T-cell (primary cell): ENCODE measurements at regions not wholly inside any gene's neighbourhood (a gene's known extent, or its start where the extent isn't known, plus 50 kb on each side); places are given as distances from the start of the nearest gene placed in this dataset.

ENCODE experiments used
- ATAC-seq, 4 experiments: fragments of 200-7000 bp in 3 of 4; fragments of 150-1000 bp in 1 of 4; cut with Tn5 transposase; replicated peaks in 1 of 4; 1 replicate in 3 of 4; 2 replicates in 1 of 4; pipeline ENCODE4 v1.10.0; 2021; ENCODE audit warnings: moderate library complexity in 3 of 4, mild to moderate bottlenecking in 2 of 4, moderate number of reproducible peaks in 1 of 4
- CTCF ChIA-PET, 2 donors: fragments of 300-600 bp; sonication (Branson Sonifier 250); formaldehyde crosslinking; loops; one replicate each; lab custom pipeline; 2022; ENCODE audit warnings: antibody characterized with exemption in 2 of 2; lab: Charles Lee
- POLR2A ChIA-PET, 2 donors: fragments of 300-600 bp; sonication (Branson Sonifier 250); formaldehyde crosslinking; loops; one replicate each; lab custom pipeline; 2022; ENCODE audit warnings: antibody characterized with exemption in 2 of 2; lab: Charles Lee
- DNase-seq, 35 experiments: peaks; one replicate each; pipeline versions ENCODE4 v3.0.0 to v3.0.0-alpha.2; 2013 to 2023
- H3K27ac ChIP-seq: one replicate; pipeline ENCODE4 v1.5.1; 2013; ENCODE audit warnings: low read length
- H3K27me3 ChIP-seq, 2 experiments: replicated peaks in 1 of 2; 1 replicate in 1 of 2; 2 replicates in 1 of 2; pipeline versions ENCODE4 v1.6.1 to v1.7.0; 2013; ENCODE audit warnings: low read length in 1 of 2, mixed read lengths in 1 of 2; ENCODE audit not compliant: control insufficient read depth in 2 of 2, insufficient read depth in 2 of 2; ENCODE audit errors: extremely low read depth in 1 of 2
- H3K36me3 ChIP-seq, 2 donors: 1 replicate in 1 of 2; 2 replicates in 1 of 2; pipeline versions ENCODE4 v1.6.1 to v1.7.0; 2013; ENCODE audit warnings: low read length in 1 of 2; ENCODE audit not compliant: control insufficient read depth in 2 of 2, insufficient read depth in 1 of 2; ENCODE audit errors: extremely low read depth in 1 of 2
- H3K4me1 ChIP-seq, 2 experiments: 1 replicate in 1 of 2; 2 replicates in 1 of 2; pipeline versions ENCODE4 v1.6.1 to v1.7.0; 2013; ENCODE audit warnings: low read length in 2 of 2, mixed read lengths in 1 of 2; ENCODE audit not compliant: insufficient read depth in 2 of 2, control insufficient read depth in 1 of 2; ENCODE audit errors: extremely low read depth in 1 of 2
- H3K4me3 ChIP-seq, 2 donors: 1 replicate in 1 of 2; 2 replicates in 1 of 2; pipeline versions ENCODE4 v1.5.1 to v1.7.0; 2013; ENCODE audit warnings: mild to moderate bottlenecking in 2 of 2, low read length in 1 of 2, moderate library complexity in 1 of 2; ENCODE audit not compliant: control insufficient read depth in 1 of 2; ENCODE audit errors: extremely low read depth in 1 of 2
- H3K9me3 ChIP-seq: 2 replicates; pipeline ENCODE4 v1.7.0; 2013
- H3K27ac Mint-ChIP-seq, 2 donors: one replicate each; pipeline ENCODE4 v1.8.0; 2020 to 2021; ENCODE audit warnings: mild to moderate bottlenecking in 2 of 2, mixed read lengths in 2 of 2
- H3K27me3 Mint-ChIP-seq, 2 donors: one replicate each; pipeline ENCODE4 v1.8.0; 2021 to 2022; ENCODE audit warnings: mixed read lengths in 2 of 2
- H3K36me3 Mint-ChIP-seq: one replicate; pipeline ENCODE4 v1.8.0; 2021; ENCODE audit warnings: mixed read lengths
- H3K4me1 Mint-ChIP-seq, 3 donors: one replicate each; pipeline ENCODE4 v1.8.0; 2020 to 2022; ENCODE audit warnings: mixed read lengths in 3 of 3, mild to moderate bottlenecking in 1 of 3
- H3K4me3 Mint-ChIP-seq, 3 donors: one replicate each; pipeline ENCODE4 v1.8.0; 2020 to 2022; ENCODE audit warnings: mild to moderate bottlenecking in 3 of 3, mixed read lengths in 3 of 3, moderate library complexity in 3 of 3
- H3K9me3 Mint-ChIP-seq, 3 donors: one replicate each; pipeline ENCODE4 v1.8.0; 2020 to 2022; ENCODE audit warnings: mixed read lengths in 3 of 3
- WGBS: methylation state at CpG from one replicate; pipeline ENCODE4 v1.1.5; 2013; ENCODE audit warnings: missing lambda C conversion rate; ENCODE audit not compliant: insufficient coverage; 5-methylcytosine and 5-hydroxymethylcytosine counted together

GRCh38 chr5:124596595-124597421 is 149.6 kb downstream of the ZNF608 start:
- no peaks in the 10 kb centered on the region for H3K36me3 Mint-ChIP-seq
- H3K27me3 Mint-ChIP-seq = peaks cover 4 to 8% of the 10 kb centered on the region in 2 donors
- DNase-seq = no peak
- ChIA-PET POLR2A (interaction anchor here in 1 of 2 donors (0.6 kb wide), 1 partner anchor 67 kb away, joined by 3 read pairs; no protein-coding TSS in a partner anchor), CTCF (interaction anchor here in 1 of 2 donors (1.2 kb wide), 1 partner anchor 151 kb away, joined by 3 read pairs; no protein-coding TSS in a partner anchor)
- Histone ChIP-seq H3K27me3 (peaks cover 0 to 6% of the 10 kb centered on the region in 2 experiments), H3K4me3 (no peak overlapping the region), H3K36me3 (no peaks in the 10 kb centered on the region), H3K9me3 (no peaks in the 10 kb centered on the region), H3K27ac (no peak overlapping the region), H3K4me1 (no peaks in the 10 kb centered on the region)
- 50% methylated on average over 2 of the region's 5 CpGs for WGBS
- no peak overlapping the region for H3K27ac Mint-ChIP-seq
- H3K4me1 Mint-ChIP-seq = no peaks in the 10 kb centered on the region
- no peak overlapping the region for H3K4me3 Mint-ChIP-seq
- ATAC-seq = no peak
- no peaks in the 10 kb centered on the region for H3K9me3 Mint-ChIP-seq

- Mint-ChIP-seq H3K27me3 (peaks cover 4 to 8% of the 10 kb centered on the region in 2 donors), H3K27ac (no peak overlapping the region), H3K9me3 (peaks cover 0 to 3% (median 0%) of the 10 kb centered on the region in 3 donors), H3K4me1 (no peaks in the 10 kb centered on the region), H3K36me3 (no peaks in the 10 kb centered on the region), H3K4me3 (no peak overlapping the region)
- ATAC-seq (no peak), DNase-seq (no peak)
- Histone ChIP-seq H3K27me3 (peaks cover 0 to 3% of the 10 kb centered on the region in 2 experiments), H3K27ac (no peak overlapping the region), H3K4me1 (no peaks in the 10 kb centered on the region), H3K36me3 (no peaks in the 10 kb centered on the region), H3K9me3 (no peaks in the 10 kb centered on the region), H3K4me3 (no peak overlapping the region)
- ChIA-PET POLR2A (no interaction called here), CTCF (no interaction called here)
- no CpG with 5 or more reads among the region's 1 CpG for WGBS
Observed at GRCh38 chr5:124593952-124594351, 152.5 kb downstream of the ZNF608 start.

GRCh38 chr5:124592891-124593290 is 153.5 kb downstream of the ZNF608 start:
- ATAC-seq (no peak), DNase-seq (no peak)
- ChIA-PET CTCF (no interaction called here), POLR2A (no interaction called here)
- Histone ChIP-seq H3K4me1 (no peaks in the 10 kb centered on the region), H3K27ac (no peak overlapping the region), H3K4me3 (no peak overlapping the region), H3K27me3 (peaks cover 0 to under 1% of the 10 kb centered on the region in 2 experiments), H3K9me3 (no peaks in the 10 kb centered on the region), H3K36me3 (no peaks in the 10 kb centered on the region)
- Mint-ChIP-seq H3K27me3 (peaks cover 4 to 8% of the 10 kb centered on the region in 2 donors), H3K4me1 (no peaks in the 10 kb centered on the region), H3K4me3 (no peak overlapping the region), H3K27ac (no peak overlapping the region), H3K9me3 (peaks cover 0 to 3% (median 0%) of the 10 kb centered on the region in 3 donors), H3K36me3 (no peaks in the 10 kb centered on the region)
- 75% methylated on average over 1 of the region's 2 CpGs for WGBS

GRCh38 chr5:124591583-124591982 is 154.9 kb downstream of the ZNF608 start:
- Histone ChIP-seq H3K4me3 (no peak overlapping the region), H3K36me3 (no peaks in the 10 kb centered on the region), H3K27me3 (no peaks in the 10 kb centered on the region), H3K9me3 (no peaks in the 10 kb centered on the region), H3K27ac (no peak overlapping the region), H3K4me1 (no peaks in the 10 kb centered on the region)
- H3K4me1 Mint-ChIP-seq = no peaks in the 10 kb centered on the region
- peaks cover 2 to 5% of the 10 kb centered on the region in 2 donors for H3K27me3 Mint-ChIP-seq
- H3K27ac Mint-ChIP-seq = no peak overlapping the region
- POLR2A ChIA-PET = no interaction called here
- no peaks in the 10 kb centered on the region for H3K36me3 Mint-ChIP-seq
- ATAC-seq (no peak), DNase-seq (no peak)
- no peak overlapping the region for H3K4me3 Mint-ChIP-seq
- 89% methylated on average over 4 of the region's 5 CpGs for WGBS
- CTCF ChIA-PET = interaction anchor here in 1 of 2 donors (0.6 kb wide), 1 partner anchor 19 kb away, joined by 5 read pairs; no protein-coding TSS in a partner anchor
- peaks cover 0 to 3% (median 0%) of the 10 kb centered on the region in 3 donors for H3K9me3 Mint-ChIP-seq

GRCh38 chr5:124590686-124591085 is 155.8 kb downstream of the ZNF608 start:
- Histone ChIP-seq H3K27me3 (no peaks in the 10 kb centered on the region), H3K9me3 (no peaks in the 10 kb centered on the region), H3K4me3 (no peak overlapping the region), H3K27ac (no peak overlapping the region), H3K4me1 (no peaks in the 10 kb centered on the region), H3K36me3 (no peaks in the 10 kb centered on the region)
- ATAC-seq (no peak), DNase-seq (no peak)
- Mint-ChIP-seq H3K36me3 (no peaks in the 10 kb centered on the region), H3K27ac (no peak overlapping the region), H3K4me1 (no peaks in the 10 kb centered on the region), H3K9me3 (peaks cover 0 to 3% (median 0%) of the 10 kb centered on the region in 3 donors), H3K27me3 (peaks cover 2 to 5% of the 10 kb centered on the region in 2 donors), H3K4me3 (no peak overlapping the region)
- CTCF ChIA-PET = no interaction called here
- POLR2A ChIA-PET = no interaction called here
- no CpG with 5 or more reads among the region's 1 CpG for WGBS

- WGBS = no CpG with 5 or more reads among the region's 4 CpGs
- H3K9me3 ChIP-seq = no peaks in the 10 kb centered on the region
Observed at GRCh38 chr5:124587280-124587679, 159.2 kb downstream of the ZNF608 start.

More at GRCh38 chr5:124587280-124587679, 159.2 kb downstream of the ZNF608 start:
- Mint-ChIP-seq H3K4me1 (peaks cover 6 to 14% (median 14%) of the 10 kb centered on the region in 3 donors), H3K36me3 (no peaks in the 10 kb centered on the region), H3K27me3 (peaks cover 0 to 2% of the 10 kb centered on the region in 2 donors), H3K9me3 (peaks cover 0 to 3% (median 0%) of the 10 kb centered on the region in 3 donors), H3K4me3 (no peak overlapping the region), H3K27ac (no peak overlapping the region)
- ChIA-PET CTCF (no interaction called here), POLR2A (interaction anchor here in 1 of 2 donors (0.7 kb wide), 1 partner anchor 432 kb away, joined by 6 read pairs; no protein-coding TSS in a partner anchor)
- no peak for DNase-seq
- no peak for ATAC-seq
- H3K36me3 ChIP-seq = no peaks in the 10 kb centered on the region
- H3K4me1 ChIP-seq = no peaks in the 10 kb centered on the region
- no peak overlapping the region for H3K27ac ChIP-seq
- H3K27me3 ChIP-seq = no peaks in the 10 kb centered on the region
- no peak overlapping the region for H3K4me3 ChIP-seq
